Choroid plexus epithelial cell (primary cell): ENCODE measurements at regions not wholly inside any gene's neighbourhood (a gene's known extent, or its start where the extent isn't known, plus 50 kb on each side); places are given as distances from the start of the nearest gene placed in this dataset.

ENCODE experiments used
- DNase-seq: peaks from one replicate; pipeline ENCODE4 v3.0.0-alpha.2; 2010; ENCODE audit warnings: low read depth
- H3K4me3 ChIP-seq: 2 replicates; pipeline ENCODE4 v1.5.1; 2011; ENCODE audit warnings: low read depth, mild to moderate bottlenecking, control low read depth, low read length, moderate library complexity
- CTCF ChIP-seq: conservative IDR thresholded peaks from 2 replicates; pipeline ENCODE4 v1.5.1; 2011; ENCODE audit warnings: low read depth, mild to moderate bottlenecking, control low read depth, inconsistent platforms, low read length, moderate library complexity

- no peak overlapping the region for H3K4me3 ChIP-seq
- TF ChIP-seq CTCF, result no peak
- DNase-seq, result no peak
Observed at GRCh38 chr7:84452618-84453017, 258.0 kb upstream of the SEMA3A start.

DNA sequence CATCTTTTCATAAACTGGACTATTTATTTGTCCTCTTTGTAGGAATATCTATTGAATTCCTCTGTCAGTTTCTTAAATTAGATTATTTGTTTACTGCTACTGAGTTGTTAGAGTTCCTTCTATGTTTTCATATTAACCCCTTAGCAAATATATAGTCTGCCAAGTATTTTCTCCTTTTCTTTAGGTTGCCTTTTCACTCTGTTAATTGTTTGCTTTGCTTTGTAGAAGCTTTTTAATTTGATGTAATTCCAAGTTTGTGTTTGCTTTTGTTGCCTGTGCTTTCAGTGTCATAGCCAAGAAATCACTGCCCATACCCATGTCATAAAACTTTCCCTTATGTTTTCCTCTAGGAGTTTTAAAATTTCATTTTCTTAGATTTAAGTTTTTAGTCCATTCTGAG, 256.2 kb upstream of the SEMA3A start:
- H3K4me3 ChIP-seq, result no peak overlapping the region
- DNase-seq, result no peak
- TF ChIP-seq CTCF, result no peak

DNA sequence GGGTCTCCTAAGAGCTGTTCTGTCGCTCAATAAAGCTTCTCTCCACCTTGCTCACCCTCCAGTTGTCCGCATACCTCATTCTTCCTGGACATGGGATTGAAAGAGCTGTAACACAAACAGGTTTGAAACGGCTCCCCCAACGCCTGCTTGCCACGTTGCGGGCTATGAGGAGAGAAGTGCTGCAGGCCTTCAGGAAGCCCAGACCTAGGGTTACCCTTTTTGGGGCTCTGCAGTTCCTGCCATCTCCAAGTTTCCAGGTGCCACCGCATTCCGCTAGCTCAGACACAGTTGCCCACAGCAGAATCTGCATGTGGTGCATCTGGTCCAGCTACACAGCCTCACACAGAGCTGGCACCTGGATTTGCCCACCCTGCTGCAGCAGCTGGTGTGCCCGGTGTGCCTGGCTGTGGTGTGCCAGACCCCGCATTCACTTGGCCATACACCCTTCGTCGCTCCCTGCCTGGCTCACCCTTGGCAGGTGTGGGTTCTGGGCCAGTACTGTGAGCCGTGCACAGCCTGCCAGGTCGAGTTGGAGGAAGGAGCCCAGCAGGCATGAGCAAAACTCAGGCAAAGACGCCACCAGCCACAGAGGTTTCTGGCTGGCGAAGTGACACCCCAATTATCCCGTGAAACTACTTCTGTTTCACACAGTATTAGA, 253.2 kb upstream of the SEMA3A start:
- no peak for DNase-seq
- no peak for TF ChIP-seq CTCF
- no peak overlapping the region for H3K4me3 ChIP-seq

GRCh38 chr7:84446991-84447480, 252.4 kb upstream of the SEMA3A start:
- no peak for DNase-seq
- no peak for TF ChIP-seq CTCF
- no peak overlapping the region for H3K4me3 ChIP-seq

GRCh38 chr7:84425702-84426259, 231.2 kb upstream of the SEMA3A start:
- no peak overlapping the region for H3K4me3 ChIP-seq
- DNase-seq, result no peak
- TF ChIP-seq CTCF, result no peak

DNA sequence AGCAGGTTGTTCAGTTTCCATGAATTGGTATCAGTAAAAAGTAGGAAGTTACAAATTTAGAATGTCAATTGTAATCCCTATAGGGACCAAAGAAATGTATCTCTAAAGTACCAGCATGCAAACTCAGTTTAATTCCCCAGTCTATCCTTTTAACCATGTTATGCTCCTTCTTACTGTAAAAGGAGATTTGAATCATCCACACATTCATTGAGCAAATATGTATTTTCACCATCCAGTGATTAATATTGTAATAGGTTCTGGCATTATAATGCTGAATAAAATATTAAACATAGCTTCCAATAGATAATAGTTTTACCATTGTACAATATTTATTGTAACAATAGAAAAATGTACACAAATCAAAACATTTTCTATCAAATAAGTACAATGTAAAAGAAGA, 228.2 kb upstream of the SEMA3A start:
- no peak for DNase-seq
- TF ChIP-seq CTCF, result no peak

More for the DNA sequence above, 228.2 kb upstream of the SEMA3A start:
- no peak overlapping the region for H3K4me3 ChIP-seq
